ENCODE measurements at regions not wholly inside any gene's neighbourhood (a gene's known extent, or its start where the extent isn't known, plus 50 kb on each side); places are given as distances from the start of the nearest gene placed in this dataset.
"Not testable (repeated sequence)": the region's sequence is repeated elsewhere in the genome, so short reads cannot be mapped to it uniquely, and the experiment has no call there.

DNA sequence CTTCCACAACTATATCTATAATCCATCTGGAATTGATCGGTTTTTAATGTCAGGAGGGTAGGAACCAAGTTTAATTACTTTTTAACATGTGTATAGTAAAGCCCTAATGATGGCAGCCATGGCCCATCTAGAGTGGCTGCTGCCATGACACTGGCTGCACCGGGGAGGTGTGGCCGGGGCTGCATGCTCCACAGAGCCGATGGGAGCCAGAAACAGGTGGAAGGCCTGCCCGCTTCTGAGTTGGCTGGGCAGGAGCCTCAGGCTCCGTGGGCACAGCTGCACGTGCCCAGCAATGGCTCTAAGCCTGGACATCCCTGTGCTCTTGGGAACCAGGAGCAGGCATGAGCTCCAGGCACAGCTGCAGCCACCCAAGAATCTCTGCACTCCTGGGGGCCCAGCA, 73.0 kb downstream of the GBP6 start:
- in situ Hi-C loops (cut with HindIII; ENCODE audit: low pct_unique_long_range_greater_than_20kb, low sequenced_read_pairs): no loop called here
- DNase-seq (ENCODE audit: low read depth in 1 of 2, low spot score in 1 of 2): no peak
- no peak for TF ChIP-seq JUND (IDR thresholded peaks at IDR 0.05; ENCODE audit: low read depth)

DNA sequence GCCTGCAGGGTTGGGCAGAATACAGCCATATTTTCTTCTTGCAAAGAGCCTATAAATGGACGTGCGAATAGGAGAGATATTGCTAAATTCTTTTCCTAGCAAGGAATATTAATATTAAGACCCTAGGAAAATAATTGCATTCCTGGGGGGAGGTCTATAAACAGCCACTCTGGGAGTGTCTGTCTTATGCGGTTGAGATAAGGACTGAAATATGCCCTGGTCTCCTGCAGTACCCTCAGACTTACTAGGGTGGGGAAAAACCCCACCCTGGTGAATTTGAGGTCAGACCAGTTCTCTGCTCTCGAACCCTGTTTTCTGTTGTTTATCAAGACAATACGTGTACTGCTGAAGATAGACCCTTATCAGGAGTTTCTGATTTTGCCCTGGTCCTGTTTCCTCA, 74.4 kb downstream of the GBP6 start:
- in situ Hi-C loops (cut with HindIII; ENCODE audit: low pct_unique_long_range_greater_than_20kb, low sequenced_read_pairs); DNase-seq (ENCODE audit: low read depth in 1 of 2, low spot score in 1 of 2): not testable (repeated sequence)

DNA sequence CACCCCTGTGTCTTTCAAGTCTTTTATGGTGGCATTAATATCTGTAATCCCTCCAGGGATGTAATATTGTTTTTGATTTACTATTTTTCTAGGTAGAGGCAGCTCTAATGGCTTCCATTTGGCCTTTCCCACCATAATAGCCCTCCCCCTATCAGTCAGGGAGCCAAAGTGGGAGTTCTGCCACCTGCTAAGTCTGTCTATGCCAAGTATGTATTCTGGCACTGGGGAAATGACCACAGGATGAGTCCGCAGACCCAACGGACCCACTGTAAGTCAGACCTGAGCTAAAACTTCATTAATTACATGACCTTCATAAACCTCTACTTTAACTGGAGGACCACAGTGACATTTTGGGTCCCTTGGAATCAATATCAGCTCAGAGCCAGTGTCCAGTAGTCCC, 77.1 kb downstream of the GBP6 start:
- in situ Hi-C loops (cut with HindIII; ENCODE audit: low pct_unique_long_range_greater_than_20kb, low sequenced_read_pairs): no loop called here
- DNase-seq (ENCODE audit: low read depth in 1 of 2, low spot score in 1 of 2): no peak
- TF ChIP-seq JUND (IDR thresholded peaks at IDR 0.05; ENCODE audit: low read depth): no peak

DNA sequence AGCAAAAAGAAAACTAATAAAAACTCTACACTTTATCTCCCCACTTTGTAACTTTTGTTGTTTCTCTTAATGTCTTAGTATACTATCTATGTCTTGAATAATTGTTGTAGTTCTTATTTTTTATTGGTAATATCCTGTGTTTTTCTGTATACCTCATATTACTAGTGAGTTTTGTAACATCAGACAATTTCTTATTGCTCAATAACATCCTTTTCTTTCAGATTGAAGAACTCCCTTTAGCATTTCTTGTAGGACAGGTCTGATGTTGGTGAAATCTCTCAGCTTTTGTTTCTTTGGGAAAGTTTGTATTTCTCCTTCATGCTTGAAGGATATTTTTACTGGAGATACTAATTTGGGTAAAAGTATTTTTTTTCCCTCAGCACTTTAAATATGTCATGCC, 79.8 kb upstream of the LRRC8B start:
- DNase-seq (ENCODE audit: low read depth in 1 of 2, low spot score in 1 of 2): no peak
- in situ Hi-C loops (cut with HindIII; ENCODE audit: low pct_unique_long_range_greater_than_20kb, low sequenced_read_pairs): no loop called here
- TF ChIP-seq JUND (IDR thresholded peaks at IDR 0.05; ENCODE audit: low read depth): no peak

DNA sequence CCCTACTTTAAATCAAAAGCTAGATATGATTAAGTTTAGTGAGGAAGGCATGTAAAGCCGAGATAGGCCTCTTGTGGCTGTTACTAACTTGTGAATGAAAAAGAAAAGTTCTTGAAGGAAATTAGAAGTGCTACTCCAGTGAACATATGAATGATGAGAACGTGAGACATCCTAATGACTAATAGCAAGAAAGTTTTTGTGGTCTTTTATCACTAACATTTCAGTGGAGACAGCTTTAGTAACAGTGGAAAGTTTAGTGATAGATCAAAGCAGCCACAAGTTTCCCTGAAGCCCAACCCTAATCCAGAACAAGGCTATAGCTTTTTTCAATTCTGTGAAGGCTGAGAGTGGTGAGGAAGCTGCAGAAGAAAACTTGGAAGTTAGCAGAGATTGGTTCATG, 73.6 kb upstream of the LRRC8B start:
- DNase-seq (ENCODE audit: low read depth in 1 of 2, low spot score in 1 of 2): no peak
- in situ Hi-C loops (cut with HindIII; ENCODE audit: low pct_unique_long_range_greater_than_20kb, low sequenced_read_pairs): no loop called here

DNA sequence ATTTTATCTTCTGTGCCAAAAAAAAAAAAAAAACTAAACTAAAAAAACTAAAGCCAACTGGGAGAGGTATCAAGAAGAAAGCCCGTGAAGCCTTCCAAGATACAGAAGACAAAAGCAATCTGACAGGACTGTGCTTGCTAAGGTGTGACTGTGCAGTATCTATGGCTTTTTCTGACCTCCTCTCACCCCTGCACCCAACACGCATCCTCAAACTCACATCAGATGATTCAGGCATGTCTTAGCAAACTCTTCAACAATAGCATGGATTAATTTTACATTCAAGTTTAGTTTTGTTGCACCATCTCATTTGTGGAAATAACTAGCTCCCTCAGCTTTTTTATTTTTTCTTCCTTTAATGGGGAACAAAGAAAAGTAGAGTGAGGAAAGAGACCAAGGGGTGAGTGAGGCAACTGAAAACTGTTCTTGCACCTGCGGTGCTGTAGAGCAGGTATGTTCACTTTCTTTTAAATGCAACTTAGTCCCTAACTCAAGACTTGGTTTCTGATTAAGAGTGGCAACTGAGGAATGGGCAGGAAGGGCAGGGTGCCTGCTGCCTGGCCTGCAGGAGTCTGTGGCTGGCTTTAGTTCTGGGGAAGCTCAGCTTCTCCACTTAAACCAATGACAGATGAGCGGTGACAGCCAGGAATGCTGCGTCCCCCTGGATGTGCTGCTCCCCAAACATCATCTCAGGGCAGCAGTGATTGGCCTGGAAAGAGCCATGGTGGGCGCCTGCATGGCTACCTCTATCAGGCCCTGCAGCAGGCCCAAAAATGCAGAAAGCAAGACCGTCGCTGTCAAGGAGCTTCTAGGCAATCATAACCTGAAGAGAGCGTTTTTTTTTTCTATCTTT, 71.3 kb upstream of the LRRC8B start:
- in situ Hi-C loops (cut with HindIII; ENCODE audit: low pct_unique_long_range_greater_than_20kb, low sequenced_read_pairs): no loop called here
- DNase-seq (ENCODE audit: low read depth in 1 of 2, low spot score in 1 of 2): no peak
- no peak for TF ChIP-seq JUND (IDR thresholded peaks at IDR 0.05; ENCODE audit: low read depth)

More for the DNA sequence above, 73.6 kb upstream of the LRRC8B start:
- TF ChIP-seq JUND (IDR thresholded peaks at IDR 0.05; ENCODE audit: low read depth): no peak

DNA sequence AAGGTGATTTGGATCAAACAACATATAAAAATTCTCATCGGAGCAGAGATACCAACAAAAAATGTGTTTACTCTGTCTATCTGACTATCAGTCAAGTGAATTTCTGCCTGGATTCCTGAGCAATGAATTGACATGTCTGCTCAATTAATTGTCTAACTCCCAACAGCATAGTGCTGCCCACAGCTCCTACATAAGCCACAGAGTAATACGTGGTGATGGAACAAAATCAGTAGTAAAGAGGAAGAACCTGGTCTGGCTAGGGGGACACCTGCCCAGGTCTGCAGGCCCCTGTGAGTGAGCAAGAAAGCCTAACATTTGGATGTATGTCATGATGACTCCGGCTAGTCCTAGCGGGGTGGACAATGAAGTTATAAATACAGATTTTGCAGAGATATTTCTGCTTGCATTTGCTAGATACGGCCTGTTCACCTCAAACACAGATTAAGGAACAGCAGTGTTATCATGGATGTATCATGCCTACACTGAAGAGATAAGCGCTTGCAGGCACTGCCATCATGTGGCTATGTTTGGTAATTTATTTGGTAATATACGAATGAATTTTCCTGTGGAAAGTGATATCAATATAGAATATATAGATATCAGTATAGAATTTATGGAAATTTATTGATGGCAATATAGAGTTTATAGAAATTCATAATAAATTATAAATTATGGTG, 69.6 kb upstream of the LRRC8B start:
- in situ Hi-C loops (cut with HindIII; ENCODE audit: low pct_unique_long_range_greater_than_20kb, low sequenced_read_pairs): no loop called here
- peak in 1 of 2 experiments; percentile 49 for DNase-seq (ENCODE audit: low read depth in 1 of 2, low spot score in 1 of 2)
- no peak for TF ChIP-seq JUND (IDR thresholded peaks at IDR 0.05; ENCODE audit: low read depth)

DNA sequence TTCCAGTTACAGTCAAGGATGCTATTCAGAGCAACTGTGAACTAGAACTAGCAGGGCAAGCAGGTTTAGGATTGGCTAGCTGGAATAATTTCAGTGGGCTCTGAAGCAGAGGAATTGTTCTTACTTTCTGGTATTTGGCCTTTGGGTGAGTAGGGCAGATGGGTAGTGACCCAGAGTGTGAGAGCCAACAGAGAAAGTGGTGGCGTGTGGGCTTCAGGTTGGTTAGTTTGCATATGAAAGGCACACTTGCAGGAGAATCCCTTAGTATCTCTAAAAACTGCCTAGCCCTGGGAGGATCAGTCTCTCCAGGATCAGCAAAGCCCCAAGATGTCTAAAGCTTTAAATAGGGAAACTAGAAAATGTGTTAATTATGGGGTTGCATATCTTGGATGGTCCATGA, 67.6 kb upstream of the LRRC8B start:
- TF ChIP-seq JUND (IDR thresholded peaks at IDR 0.05; ENCODE audit: low read depth): no peak
- in situ Hi-C loops (cut with HindIII; ENCODE audit: low pct_unique_long_range_greater_than_20kb, low sequenced_read_pairs): no loop called here
- DNase-seq (ENCODE audit: low read depth in 1 of 2, low spot score in 1 of 2): no peak

DNA sequence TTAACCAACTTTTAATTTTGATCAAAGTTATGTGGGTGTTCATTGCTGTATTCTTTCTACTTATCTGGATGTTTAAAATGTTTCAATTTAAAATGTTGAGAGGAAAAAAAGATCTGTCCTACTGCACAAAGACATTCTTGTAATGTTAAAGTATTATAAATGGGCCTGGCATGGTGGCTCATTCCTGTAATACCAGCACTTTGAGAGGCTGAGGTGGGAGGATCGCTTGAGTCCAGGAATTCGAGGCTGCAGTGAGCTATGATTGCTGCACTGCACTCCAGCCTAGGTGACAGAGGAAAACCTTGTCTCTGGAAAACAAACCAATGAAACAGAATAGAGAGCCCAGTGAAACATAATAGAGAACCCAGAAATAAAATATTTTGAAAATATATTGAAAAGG, 65.5 kb upstream of the LRRC8B start:
- in situ Hi-C loops (cut with HindIII; ENCODE audit: low pct_unique_long_range_greater_than_20kb, low sequenced_read_pairs): no loop called here
- no peak for TF ChIP-seq JUND (IDR thresholded peaks at IDR 0.05; ENCODE audit: low read depth)
- no peak for DNase-seq (ENCODE audit: low read depth in 1 of 2, low spot score in 1 of 2)

DNA sequence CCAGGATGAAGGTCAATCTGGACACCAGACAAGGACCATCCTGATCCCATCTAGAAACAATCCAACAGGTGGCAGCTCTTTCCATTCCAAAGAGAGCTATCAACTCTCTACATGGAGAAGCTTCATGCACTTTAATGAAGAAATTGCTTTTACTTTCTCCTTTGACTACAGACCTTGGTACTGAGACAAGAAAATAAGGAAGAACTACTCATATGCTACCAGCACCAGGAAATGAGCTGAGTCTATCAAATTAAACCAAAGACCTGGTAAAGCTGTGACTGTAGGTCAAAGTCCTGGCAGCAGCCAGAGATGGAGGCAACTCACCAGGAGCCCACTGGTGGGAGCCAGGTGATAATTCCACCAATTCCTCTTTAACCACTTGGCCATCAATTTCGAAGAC, 64.3 kb upstream of the LRRC8B start:
- no peak for TF ChIP-seq JUND (IDR thresholded peaks at IDR 0.05; ENCODE audit: low read depth)
- in situ Hi-C loops (cut with HindIII; ENCODE audit: low pct_unique_long_range_greater_than_20kb, low sequenced_read_pairs): no loop called here
- DNase-seq (ENCODE audit: low read depth in 1 of 2, low spot score in 1 of 2): no peak

DNA sequence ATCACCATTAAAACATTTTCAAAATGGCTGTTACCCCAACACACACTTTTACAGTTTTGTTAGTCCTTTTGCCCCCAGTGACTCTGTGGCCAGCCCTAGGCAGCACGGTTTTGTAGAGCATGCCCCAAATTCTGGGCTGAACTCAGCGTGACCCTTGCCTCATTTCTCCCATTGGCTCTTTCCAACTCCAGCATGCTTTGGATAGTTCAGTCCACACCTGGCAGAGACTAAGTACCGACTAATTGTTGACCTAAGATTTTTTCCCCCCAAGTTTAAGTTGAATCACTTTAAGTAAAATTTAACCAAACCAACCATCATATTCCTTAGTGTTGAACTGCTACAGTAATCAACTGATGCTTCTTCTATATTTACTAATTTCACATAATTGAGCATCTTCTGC, 62.4 kb upstream of the LRRC8B start:
- in situ Hi-C loops (cut with HindIII; ENCODE audit: low pct_unique_long_range_greater_than_20kb, low sequenced_read_pairs): no loop called here
- TF ChIP-seq JUND (IDR thresholded peaks at IDR 0.05; ENCODE audit: low read depth): no peak
- DNase-seq (ENCODE audit: low read depth in 1 of 2, low spot score in 1 of 2): no peak

DNA sequence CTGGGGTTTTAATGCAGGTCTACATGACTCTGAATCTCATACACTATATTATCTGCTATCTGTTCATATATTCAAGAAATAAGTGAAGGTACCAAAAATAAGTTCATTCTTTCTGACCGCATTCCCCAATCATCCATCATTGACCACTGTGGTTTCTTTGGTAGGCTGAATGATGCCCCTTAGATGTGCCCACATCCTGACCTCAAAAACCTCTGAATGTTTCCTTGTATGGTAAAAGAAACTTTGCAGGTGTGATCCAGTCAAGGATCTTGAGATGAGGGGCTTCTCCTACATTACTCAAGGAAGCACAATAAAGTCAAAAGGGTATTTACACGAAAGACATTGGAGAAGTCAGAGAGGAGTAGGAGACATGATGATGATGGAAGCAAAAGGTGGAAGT, 60.6 kb upstream of the LRRC8B start:
- TF ChIP-seq JUND (IDR thresholded peaks at IDR 0.05; ENCODE audit: low read depth): no peak
- no peak for DNase-seq (ENCODE audit: low read depth in 1 of 2, low spot score in 1 of 2)

DNA sequence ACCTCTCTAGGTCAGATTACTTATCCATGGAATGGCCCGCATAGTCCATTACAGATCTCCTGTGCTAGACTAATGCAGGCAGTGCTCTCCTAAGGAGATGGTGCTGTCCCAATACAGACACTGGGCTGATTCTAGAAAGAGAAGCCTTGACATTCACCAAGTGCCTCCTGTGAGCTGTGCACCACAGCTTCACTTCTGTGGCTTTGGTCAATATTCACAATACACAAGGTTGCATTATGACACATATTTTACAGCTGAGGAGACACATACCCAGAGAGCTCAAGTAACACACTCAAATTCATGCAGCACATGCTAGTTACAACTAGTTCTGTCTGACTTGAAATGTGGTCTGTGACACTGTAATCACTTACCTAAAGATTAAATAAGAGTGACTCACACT, 59.4 kb upstream of the LRRC8B start:
- no peak for DNase-seq (ENCODE audit: low read depth in 1 of 2, low spot score in 1 of 2)
- no peak for TF ChIP-seq JUND (IDR thresholded peaks at IDR 0.05; ENCODE audit: low read depth)
- in situ Hi-C loops (cut with HindIII; ENCODE audit: low pct_unique_long_range_greater_than_20kb, low sequenced_read_pairs): no loop called here

More for the DNA sequence above, 60.6 kb upstream of the LRRC8B start:
- in situ Hi-C loops (cut with HindIII; ENCODE audit: low pct_unique_long_range_greater_than_20kb, low sequenced_read_pairs): no loop called here

All from T47D (cell line).